HepG2 (cell line): ENCODE measurements at regions not wholly inside any gene's neighbourhood (a gene's known extent, or its start where the extent isn't known, plus 50 kb on each side); places are given as distances from the start of the nearest gene placed in this dataset.
A peak's percentile ranks its signal among the peaks of the same experiment; 100 is the strongest.

Source experiments
- ATAC-seq: fragments of 200-7000 bp; cut with Tn5 transposase; 3 replicates; pipeline ENCODE4 v1.9.1; 2020; ENCODE audit warnings: mild to moderate bottlenecking, moderate library complexity
- BruUV-seq: library from RNA; stranded (reverse); fragments of 400-500 nt; replicated peaks from 2 replicates; lab custom pipeline; 2021; lab: Mats Ljungman, UMichigan
- CTCF ChIA-PET: fragments of 300-600 bp; formaldehyde crosslinking; extraction: SDS; loops from one replicate; lab custom pipeline; 2021; ENCODE audit warnings: low total read pairs, inconsistent platforms, low intra/inter-chr PET ratio; lab: Yijun Ruan, JAX
- POLR2A ChIA-PET: fragments of 350-600 bp; sonication (Branson Sonifier 250); formaldehyde crosslinking; loops from one replicate; lab custom pipeline; 2020; ENCODE audit warnings: antibody characterized with exemption, inconsistent platforms; lab: Yijun Ruan, JAX
- DNase-seq: peaks from one replicate; pipeline ENCODE4 v3.0.0-alpha.2; 2015; ENCODE audit warnings: low spot score
- FAIRE-seq: peaks from 3 replicates; lab custom pipeline; 2011; peaks lifted over from hg19 to GRCh38; lab: Jason Lieb, UNC
- H2AFZ ChIP-seq: one replicate; pipeline ENCODE4 v1.6.1; 2011; ENCODE audit warnings: low read length, inconsistent platforms
- H3K27ac ChIP-seq: fragments of 300-600 bp; 3 replicates; pipeline ENCODE4 v1.8.0; 2011; ENCODE audit warnings: mixed run types, mild to moderate bottlenecking, mixed read lengths, low read length, inconsistent platforms; ENCODE audit not compliant: insufficient read depth; ENCODE audit errors: extremely low read length
- H3K27me3 ChIP-seq, 2 experiments: fragments of 200-600 bp in 1 of 2; 2 replicates in 1 of 2; 3 replicates in 1 of 2; pipeline versions ENCODE4 v1.6.0 to v1.8.0; 2011; ENCODE audit warnings: low read length in 2 of 2, mild to moderate bottlenecking in 2 of 2, moderate library complexity in 2 of 2, inconsistent platforms in 1 of 2; ENCODE audit not compliant: insufficient read depth in 2 of 2, control insufficient read depth in 1 of 2
- H3K36me3 ChIP-seq, 2 experiments: fragments of 200-600 bp in 1 of 2; replicated peaks in 1 of 2; 2 replicates in 1 of 2; 3 replicates in 1 of 2; pipeline versions ENCODE4 v1.5.1 to v1.8.0; 2011; ENCODE audit warnings: low read length in 2 of 2, inconsistent platforms in 1 of 2; ENCODE audit not compliant: insufficient read depth in 2 of 2, control insufficient read depth in 1 of 2
- H3K4me1 ChIP-seq: 2 replicates; pipeline ENCODE4 v1.5.1; 2012; ENCODE audit warnings: low read length, inconsistent platforms; ENCODE audit not compliant: insufficient read depth
- H3K4me2 ChIP-seq: 2 replicates; pipeline ENCODE4 v1.6.0; 2011; ENCODE audit warnings: low read depth, low read length, inconsistent platforms
- H3K4me3 ChIP-seq, 3 experiments: fragments of 200-600 bp in 1 of 3; sonication (generic), shearing (Covaris generic) in 1 of 3; replicated peaks in 1 of 3; 2 replicates each; pipeline ENCODE4 v1.5.1; 2011 to 2016; ENCODE audit warnings: low read length in 3 of 3, inconsistent platforms in 2 of 3, low read depth in 2 of 3, mild to moderate bottlenecking in 2 of 3, control low read depth in 1 of 3, mixed read lengths in 1 of 3; ENCODE audit not compliant: insufficient read depth in 1 of 3
- H3K79me2 ChIP-seq: one replicate; pipeline ENCODE4 v1.6.1; 2011; ENCODE audit warnings: low read length, inconsistent platforms; ENCODE audit not compliant: insufficient read depth
- H3K9ac ChIP-seq: 2 replicates; pipeline ENCODE4 v1.6.0; 2011; ENCODE audit warnings: mild to moderate bottlenecking, low read depth, low read length, inconsistent platforms; ENCODE audit not compliant: insufficient read depth
- H3K9me3 ChIP-seq: 2 replicates; pipeline ENCODE4 v1.5.1; 2012; ENCODE audit warnings: mild to moderate bottlenecking, low read length
- H4K20me1 ChIP-seq: 2 replicates; pipeline ENCODE4 v1.6.0; 2011; ENCODE audit warnings: inconsistent platforms, mild to moderate bottlenecking, low read length, moderate library complexity; ENCODE audit not compliant: insufficient read depth
- ATF4 ChIP-seq, 2 experiments: fragments of 450-650 bp in 1 of 2; sonication (generic) in 1 of 2; formaldehyde crosslinking; IDR thresholded peaks; 2 replicates each; pipeline versions ENCODE4 v1.5.0 to v1.8.0; 2020 to 2022; ENCODE audit warnings: mild to moderate bottlenecking in 1 of 2, missing genetic modification reagents in 1 of 2
- FOSL2 ChIP-seq: sonication (generic); formaldehyde crosslinking; IDR thresholded peaks from 2 replicates; pipeline ENCODE4 v1.4.0; 2020; ENCODE audit warnings: missing genetic modification reagents
- YEATS2 ChIP-seq: sonication (generic); formaldehyde crosslinking; IDR thresholded peaks from 2 replicates; pipeline ENCODE4 v1.4.0; 2020; ENCODE audit warnings: missing genetic modification reagents, borderline replicate concordance
- ZEB1 ChIP-seq: IDR thresholded peaks from 2 replicates; pipeline ENCODE4 v1.6.1; 2012; ENCODE audit warnings: mild to moderate bottlenecking, low read depth, inconsistent platforms; ENCODE audit not compliant: insufficient replicate concordance
- ZFY ChIP-seq: sonication (generic); formaldehyde crosslinking; IDR thresholded peaks from 2 replicates; pipeline ENCODE4 v1.4.0; 2020; ENCODE audit warnings: missing genetic modification reagents
- ZNF878 ChIP-seq: sonication (generic); formaldehyde crosslinking; IDR thresholded peaks from 2 replicates; pipeline ENCODE4 v1.8.1; 2023; ENCODE audit warnings: mild to moderate bottlenecking, missing genetic modification reagents, moderate library complexity
- WGBS: methylation state at CpG from one replicate; pipeline ENCODE4 v1.1.6; 2017; ENCODE audit warnings: low lambda C conversion rate; 5-methylcytosine and 5-hydroxymethylcytosine counted together
- in situ Hi-C: cut with HindIII; loops from 2 replicates; pipeline ENCODE4 v1.10.0; 2017; ENCODE audit warnings: low pct_unique_long_range_greater_than_20kb; ENCODE audit not compliant: extremely low pct_ligation_motif_present
- intact Hi-C: fragments of 100-400 bp; cut with micrococcal nuclease; formaldehyde crosslinking; loops from one replicate; pipeline ENCODE4 v1.10.0; 2022; ENCODE audit not compliant: unreplicated experiment
- TF ChIP-seq, protein P1 (sequence below): IDR thresholded peaks from 2 replicates; pipeline ENCODE4 v1.6.1; 2016; ENCODE audit warnings: missing compliant biosample characterization, missing genetic modification reagents, borderline replicate concordance

- no peak for FAIRE-seq
- no peaks in the 10 kb centered on the region for H3K9me3 ChIP-seq
- H3K27ac ChIP-seq = no peak overlapping the region
- BruUV-seq = no TSS peak
- in situ Hi-C loops = no loop called here
- intact Hi-C loops = no loop called here
- POLR2A ChIA-PET = no interaction called here
- no peaks in the 10 kb centered on the region for H4K20me1 ChIP-seq
- DNase-seq = no peak
- TF ChIP-seq ZFY (no peak), ZEB1 (no peak), ATF4 (CRISPR knock-in tag; IDR thresholded peaks at IDR 0.05) (no peak)
- TF ChIP-seq, protein P1, sequence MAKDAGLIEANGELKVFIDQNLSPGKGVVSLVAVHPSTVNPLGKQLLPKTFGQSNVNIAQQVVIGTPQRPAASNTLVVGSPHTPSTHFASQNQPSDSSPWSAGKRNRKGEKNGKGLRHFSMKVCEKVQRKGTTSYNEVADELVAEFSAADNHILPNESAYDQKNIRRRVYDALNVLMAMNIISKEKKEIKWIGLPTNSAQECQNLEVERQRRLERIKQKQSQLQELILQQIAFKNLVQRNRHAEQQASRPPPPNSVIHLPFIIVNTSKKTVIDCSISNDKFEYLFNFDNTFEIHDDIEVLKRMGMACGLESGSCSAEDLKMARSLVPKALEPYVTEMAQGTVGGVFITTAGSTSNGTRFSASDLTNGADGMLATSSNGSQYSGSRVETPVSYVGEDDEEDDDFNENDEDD (CRISPR knock-in tag) = no peak
- no peaks in the 10 kb centered on the region for H3K79me2 ChIP-seq
- H3K4me3 ChIP-seq = no peak overlapping the region
- ATAC-seq = no peak
- H2AFZ ChIP-seq = no peak overlapping the region
- CTCF ChIA-PET = no interaction called here
- H3K9ac ChIP-seq = no peak overlapping the region
- no peak overlapping the region for H3K4me2 ChIP-seq
- no peaks in the 10 kb centered on the region for H3K4me1 ChIP-seq
- WGBS = 0% methylated on average over 2 of the region's 2 CpGs
- no peaks in the 10 kb centered on the region for H3K36me3 ChIP-seq
- H3K27me3 ChIP-seq = no peaks in the 10 kb centered on the region
Observed at GRCh38 chr12:29929295-29929694, 145.6 kb upstream of the TMTC1 start.

GRCh38 chr12:29921307-29921706 lies 137.6 kb upstream of the TMTC1 start:
- intact Hi-C loops = no loop called here
- TF ChIP-seq ZNF878 (CRISPR knock-in tag) = no peak
- TF ChIP-seq YEATS2 (CRISPR knock-in tag) = no peak
- TF ChIP-seq FOSL2 (CRISPR knock-in tag) = peak; percentile 58
- peak; percentile 44; the same call in 1 of the 3 replicates for ATAC-seq
- FAIRE-seq = no peak
- H3K4me1 ChIP-seq = no peaks in the 10 kb centered on the region
- no peak overlapping the region for H3K27ac ChIP-seq
- in situ Hi-C loops = no loop called here
- no peaks in the 10 kb centered on the region for H3K79me2 ChIP-seq
- H4K20me1 ChIP-seq = no peaks in the 10 kb centered on the region
- H3K36me3 ChIP-seq = no peaks in the 10 kb centered on the region
- CTCF ChIA-PET = no interaction called here
- H2AFZ ChIP-seq = no peak overlapping the region
- H3K9ac ChIP-seq = no peak overlapping the region
- BruUV-seq = no TSS peak
- 11% methylated on average over 1 of the region's 1 CpG for WGBS
- no peak overlapping the region for H3K4me3 ChIP-seq
- no peaks in the 10 kb centered on the region for H3K27me3 ChIP-seq
- peak; percentile 5 for DNase-seq
- no peaks in the 10 kb centered on the region for H3K9me3 ChIP-seq
- POLR2A ChIA-PET = no interaction called here
- H3K4me2 ChIP-seq = no peak overlapping the region
